HG03432 (cell line): ENCODE measurements at regions not wholly inside any gene's neighbourhood (a gene's known extent, or its start where the extent isn't known, plus 50 kb on each side); places are given as distances from the start of the nearest gene placed in this dataset.
A peak's percentile ranks its signal among the peaks of the same experiment; 100 is the strongest.

Source experiments
- ATAC-seq: cut with Tn5 transposase; IDR thresholded peaks from one replicate; pipeline ENCODE4 v1.9.1; 2021; ENCODE audit warnings: mild to moderate bottlenecking, moderate library complexity; ENCODE audit not compliant: unreplicated experiment

DNA sequence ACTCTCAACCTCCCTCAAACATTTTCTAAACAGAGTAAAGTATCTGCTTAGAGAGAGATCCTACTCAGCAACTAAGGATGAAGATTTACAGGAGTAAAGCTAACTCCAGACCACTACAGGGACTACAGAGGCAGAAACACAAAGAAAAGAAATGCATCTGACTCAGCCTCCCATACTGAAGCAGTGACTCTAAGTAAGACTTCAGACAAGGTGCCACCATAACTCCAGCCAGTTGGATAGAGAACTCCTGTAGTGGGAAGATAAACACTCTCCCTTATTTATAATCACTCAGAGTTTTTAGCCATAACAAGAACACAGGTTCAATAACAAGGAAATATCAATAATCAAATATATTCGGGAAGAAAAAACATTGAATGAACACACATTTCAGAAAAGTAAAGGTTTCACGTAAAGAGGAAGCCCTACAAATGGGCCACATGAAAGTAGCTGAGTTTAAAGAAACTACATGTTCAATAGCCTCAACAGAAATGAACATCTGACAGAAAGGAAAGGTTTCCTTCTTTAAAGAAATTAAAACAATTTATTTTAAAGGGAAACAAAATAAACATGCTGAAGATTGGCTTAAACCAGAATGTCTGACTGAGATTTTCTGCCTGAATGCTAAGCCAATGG, 519.9 kb downstream of the KCNJ3 start:
- peak; percentile 42 for ATAC-seq

GRCh38 chr2:155215037-155215707, 516.7 kb downstream of the KCNJ3 start:
- peak; percentile 37 for ATAC-seq

- no peak for ATAC-seq
Measured at GRCh38 chr2:155209696-155210450, 511.4 kb downstream of the KCNJ3 start.

DNA sequence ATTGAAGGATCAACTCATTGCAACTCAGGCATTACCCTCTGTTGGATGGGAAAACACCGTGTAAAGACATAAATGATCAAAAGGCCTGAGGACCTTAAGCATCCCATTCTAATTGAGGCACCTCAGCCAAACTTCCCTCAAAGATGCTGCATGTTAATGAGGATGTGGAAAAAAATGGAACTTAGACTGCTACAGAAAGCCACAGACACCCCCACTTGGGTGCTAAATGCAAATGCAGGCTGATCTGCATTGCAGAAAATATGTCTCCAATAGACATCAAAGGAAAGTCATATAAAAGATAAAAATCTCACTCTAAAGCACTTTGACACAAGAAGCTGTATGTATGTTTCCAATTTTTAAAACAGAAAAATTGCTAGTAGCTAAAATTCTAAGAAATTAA, 504.7 kb downstream of the KCNJ3 start:
- no peak for ATAC-seq

- no peak for ATAC-seq
Measured at GRCh38 chr2:155200753-155201152, 502.3 kb downstream of the KCNJ3 start.

DNA sequence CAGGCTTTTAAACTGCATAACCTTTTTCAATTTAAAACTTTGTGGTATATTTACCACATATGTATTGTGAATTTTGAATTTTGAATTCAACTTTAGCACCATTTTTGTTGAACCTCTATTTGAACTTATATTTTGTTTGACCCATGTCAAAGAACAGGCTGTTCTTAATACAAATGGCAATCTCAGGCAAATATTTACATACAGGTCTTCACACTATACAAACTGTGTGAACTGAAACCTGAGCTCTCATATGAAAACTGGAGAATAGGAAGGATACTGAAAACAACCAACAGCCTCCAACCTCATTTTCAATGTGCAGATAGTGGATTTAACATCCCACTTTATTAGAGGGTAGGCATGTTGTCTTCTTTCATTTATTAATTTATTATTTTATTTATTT, 491.8 kb downstream of the KCNJ3 start:
- ATAC-seq = peak; percentile 60

- no peak for ATAC-seq
Measured at GRCh38 chr2:155178921-155179320, 480.4 kb downstream of the KCNJ3 start.

- no peak for ATAC-seq
Measured at GRCh38 chr2:155176345-155176744, 477.9 kb downstream of the KCNJ3 start.

- no peak for ATAC-seq
Measured at GRCh38 chr2:155169317-155169716, 470.8 kb downstream of the KCNJ3 start.

DNA sequence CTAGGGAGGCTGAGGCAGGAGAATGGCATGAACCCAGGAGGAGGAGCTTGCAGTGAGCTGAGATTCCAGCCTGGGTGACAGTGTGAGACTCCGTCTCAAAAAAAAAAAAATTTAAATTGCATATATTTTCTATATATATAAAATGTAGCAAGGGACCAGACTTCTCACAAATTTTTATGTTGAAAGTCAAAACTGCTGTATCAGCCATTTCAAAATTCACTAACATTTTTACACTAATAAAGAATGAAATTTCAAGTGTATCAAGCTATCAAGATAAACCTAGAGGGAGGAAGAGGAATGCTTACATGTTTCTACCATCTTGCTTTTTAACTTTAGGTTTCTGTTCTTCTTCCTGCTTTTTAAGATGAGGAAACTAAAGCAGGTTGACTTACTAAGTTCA, 464.0 kb downstream of the KCNJ3 start:
- no peak for ATAC-seq

- no peak for ATAC-seq
Measured at GRCh38 chr2:155161314-155161713, 462.8 kb downstream of the KCNJ3 start.

- no peak for ATAC-seq
Measured at GRCh38 chr2:155157711-155158110, 459.2 kb downstream of the KCNJ3 start.

DNA sequence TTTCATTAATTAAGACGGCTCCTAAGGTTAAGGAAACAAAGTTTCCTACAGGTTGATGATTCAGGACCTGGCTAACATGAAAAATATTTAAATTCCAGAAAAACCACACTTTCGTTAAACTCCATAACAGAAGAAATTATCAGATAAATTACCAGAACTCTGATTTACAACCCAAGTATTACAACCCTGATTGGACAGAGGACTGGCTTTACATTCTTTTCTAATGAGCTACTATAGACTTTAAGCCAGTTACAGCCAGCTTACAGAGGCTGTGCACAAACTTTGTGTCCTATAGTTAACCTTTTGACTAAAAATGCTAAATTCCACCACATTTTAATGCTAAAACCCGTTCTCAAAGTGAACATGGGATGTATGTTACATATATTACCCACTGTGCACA, 458.6 kb downstream of the KCNJ3 start:
- ATAC-seq = no peak

GRCh38 chr2:155151945-155152344, 453.4 kb downstream of the KCNJ3 start:
- no peak for ATAC-seq

DNA sequence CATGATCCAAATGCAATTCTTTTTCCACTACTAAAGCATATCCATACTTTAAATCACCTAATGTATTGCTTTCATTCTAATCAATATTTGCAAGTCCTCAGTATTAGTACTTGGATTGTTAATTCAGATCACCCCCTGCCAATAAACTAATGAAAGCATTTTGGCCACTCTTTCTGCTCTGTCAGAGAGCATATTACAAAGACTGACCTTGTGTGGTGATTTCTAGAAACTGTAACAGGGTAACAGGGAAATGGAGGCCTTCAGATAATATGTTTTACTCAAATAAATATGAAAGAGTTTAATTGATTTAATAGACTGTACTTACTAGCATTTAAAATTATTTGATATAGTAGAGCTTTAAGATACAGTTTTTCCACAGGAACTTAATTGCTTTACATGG, 453.0 kb downstream of the KCNJ3 start:
- ATAC-seq = no peak

DNA sequence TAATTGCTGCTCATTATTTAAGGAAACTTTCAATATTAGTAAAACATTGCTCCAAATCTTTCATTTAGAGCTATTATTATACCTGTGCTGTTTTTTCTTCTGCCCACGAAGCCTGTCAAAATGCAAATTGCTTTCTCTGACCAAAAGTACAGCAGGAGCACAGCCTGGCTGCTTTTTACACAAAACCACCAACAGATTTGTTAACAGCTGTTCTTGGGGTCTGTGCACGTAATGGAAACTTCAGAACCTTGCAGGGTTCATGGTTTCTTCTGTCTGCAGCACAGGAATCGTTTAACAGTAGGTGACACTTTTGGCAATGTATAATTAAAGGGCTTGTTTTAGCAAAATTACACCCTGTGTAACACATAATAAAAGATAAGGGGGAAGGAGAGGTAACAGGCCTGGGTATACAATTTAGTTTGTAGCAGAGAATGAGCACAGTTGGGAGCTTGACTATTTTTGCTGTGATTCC, 447.3 kb downstream of the KCNJ3 start:
- peak; percentile 97 for ATAC-seq

GRCh38 chr2:155141418-155141817, 442.9 kb downstream of the KCNJ3 start:
- ATAC-seq = no peak

DNA sequence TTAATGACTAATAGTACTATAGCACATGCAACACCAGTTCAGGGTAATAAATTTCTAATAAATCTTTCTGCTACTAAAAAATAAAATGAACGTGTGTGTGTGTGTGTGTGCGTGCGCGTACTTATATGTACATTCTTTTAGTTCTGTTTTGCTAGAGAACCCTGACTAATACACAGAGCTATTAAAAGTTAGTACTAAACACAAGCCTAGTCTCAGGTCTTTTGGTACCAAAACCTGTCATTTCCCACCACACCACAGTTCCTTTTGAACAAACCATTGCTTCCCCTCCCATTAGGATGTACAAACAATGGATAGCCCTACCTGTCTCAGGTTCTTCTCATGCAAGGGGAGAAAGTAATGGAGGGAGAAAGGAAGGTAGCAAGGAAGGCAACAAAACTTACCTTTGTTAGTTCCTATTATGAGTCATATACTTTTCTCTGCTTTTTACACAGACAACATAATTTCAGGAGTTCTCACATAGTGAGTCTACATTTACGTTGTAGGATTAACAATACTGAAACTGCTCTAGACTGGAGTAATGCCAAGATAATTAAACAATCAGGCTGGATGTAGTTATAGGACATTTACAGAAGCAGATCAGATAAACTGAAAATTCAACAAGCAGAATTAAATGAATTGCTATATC, 427.2 kb downstream of the KCNJ3 start:
- ATAC-seq = peak; percentile 54

GRCh38 chr2:155115846-155116245, 417.4 kb downstream of the KCNJ3 start:
- no peak for ATAC-seq

GRCh38 chr2:155111070-155111469, 412.6 kb downstream of the KCNJ3 start:
- no peak for ATAC-seq

GRCh38 chr2:155109527-155109926, 411.0 kb downstream of the KCNJ3 start:
- no peak for ATAC-seq
